NB4 (cell line): ENCODE measurements at regions not wholly inside any gene's neighbourhood (a gene's known extent, or its start where the extent isn't known, plus 50 kb on each side); places are given as distances from the start of the nearest gene placed in this dataset.

ENCODE experiments used
- CTCF ChIP-seq: IDR thresholded peaks from one replicate; pipeline ENCODE4 v1.5.1; 2012; ENCODE audit warnings: low read depth, low read length
- MAX ChIP-seq: IDR thresholded peaks from 2 replicates; pipeline ENCODE4 v1.6.1; 2011; ENCODE audit warnings: low read depth, low read length
- MYC ChIP-seq: IDR thresholded peaks from 2 replicates; pipeline ENCODE4 v1.6.1; 2011; ENCODE audit warnings: low read depth, low read length
- POLR2A ChIP-seq: IDR thresholded peaks from 2 replicates; pipeline ENCODE4 v1.6.1; 2011; ENCODE audit warnings: mild to moderate bottlenecking; ENCODE audit not compliant: insufficient read length; ENCODE audit errors: extremely low read depth

GRCh38 chr20:52893498-52893897 is 78.7 kb upstream of the TSHZ2 start:
- TF ChIP-seq CTCF = no peak
- TF ChIP-seq POLR2A = no peak
- no peak for TF ChIP-seq MYC
- no peak for TF ChIP-seq MAX
